Medulla oblongata (tissue), 1 donor: ENCODE measurements at regions not wholly inside any gene's neighbourhood (a gene's known extent, or its start where the extent isn't known, plus 50 kb on each side); places are given as distances from the start of the nearest gene placed in this dataset.
"Not testable (repeated sequence)": the region's sequence is repeated elsewhere in the genome, so short reads cannot be mapped to it uniquely, and the experiment has no call there.

Source experiments
- DNase-seq: peaks from one replicate; pipeline ENCODE4 v3.0.0-alpha.2; 2015; ENCODE audit errors: extremely low spot score

- no peak for DNase-seq
Observed at GRCh38 chr2:16466133-16466820, 199.4 kb downstream of the CYRIA start.

GRCh38 chr2:16464641-16465040, 201.0 kb downstream of the CYRIA start:
- DNase-seq: no peak

GRCh38 chr2:16462958-16463357, 202.7 kb downstream of the CYRIA start:
- no peak for DNase-seq

- DNase-seq: no peak
Observed at GRCh38 chr2:16461672-16462071, 204.0 kb downstream of the CYRIA start.

- DNase-seq: no peak
Observed at GRCh38 chr2:16459606-16460005, 206.0 kb downstream of the CYRIA start.

- DNase-seq: no peak
Observed at GRCh38 chr2:16454621-16455020, 211.0 kb downstream of the CYRIA start.

GRCh38 chr2:16452123-16452522, 213.5 kb downstream of the CYRIA start:
- no peak for DNase-seq

- DNase-seq: no peak
Observed at GRCh38 chr2:16446706-16447105, 218.9 kb downstream of the CYRIA start.

GRCh38 chr2:16442971-16443370, 222.7 kb downstream of the CYRIA start:
- DNase-seq: no peak

- DNase-seq: no peak
Observed at GRCh38 chr2:16441431-16441830, 224.2 kb downstream of the CYRIA start.

GRCh38 chr2:16440898-16441297, 224.7 kb downstream of the CYRIA start:
- DNase-seq: no peak

- DNase-seq: no peak
Observed at GRCh38 chr2:16438613-16439321, 226.9 kb downstream of the CYRIA start.

- DNase-seq: no peak
Observed at GRCh38 chr2:16437189-16437588, 228.4 kb downstream of the CYRIA start.

- DNase-seq: no peak
Observed at GRCh38 chr2:16434393-16434792, 231.2 kb downstream of the CYRIA start.

GRCh38 chr2:16430846-16431245, 234.8 kb downstream of the CYRIA start:
- no peak for DNase-seq

GRCh38 chr2:16429431-16430145, 236.0 kb downstream of the CYRIA start:
- no peak for DNase-seq

GRCh38 chr2:16429002-16429401, 236.6 kb downstream of the CYRIA start:
- no peak for DNase-seq

- no peak for DNase-seq
Observed at GRCh38 chr2:16425462-16426336, 239.9 kb downstream of the CYRIA start.

GRCh38 chr2:16420421-16420820, 245.2 kb downstream of the CYRIA start:
- DNase-seq: no peak

- no peak for DNase-seq
Observed at GRCh38 chr2:16417726-16418125, 247.9 kb downstream of the CYRIA start.

GRCh38 chr2:16416651-16417050, 249.0 kb downstream of the CYRIA start:
- DNase-seq: no peak

- not testable (repeated sequence) for DNase-seq
Observed at GRCh38 chr2:16415861-16416260, 249.8 kb downstream of the CYRIA start.
